Endothelial cell of umbilical vein (primary cell): ENCODE measurements at regions not wholly inside any gene's neighbourhood (a gene's known extent, or its start where the extent isn't known, plus 50 kb on each side); places are given as distances from the start of the nearest gene placed in this dataset.

Experiments
- BruUV-seq: library from RNA; stranded (reverse); fragments of 400-500 nt; replicated peaks from 2 replicates; lab custom pipeline; 2021; lab: Mats Ljungman, UMichigan
- CTCF ChIA-PET: fragments of 300-600, 350-600 bp; sonication (Branson Sonifier 250); formaldehyde crosslinking; loops from one replicate; lab custom pipeline; 2021; ENCODE audit warnings: antibody characterized with exemption, inconsistent platforms; lab: Charles Lee
- POLR2A ChIA-PET: fragments of 300-600, 350-600 bp; sonication (Branson Sonifier 250); formaldehyde crosslinking; loops from one replicate; lab custom pipeline; 2021; ENCODE audit warnings: antibody characterized with exemption, inconsistent platforms; lab: Charles Lee
- DNase-seq: peaks from one replicate; pipeline ENCODE4 v3.0.0-alpha.2; 2011; ENCODE audit warnings: low read depth, low spot score
- FAIRE-seq: peaks from 2 replicates; lab custom pipeline; 2011; peaks lifted over from hg19 to GRCh38; lab: Jason Lieb, UNC
- H2AFZ ChIP-seq: 2 replicates; pipeline ENCODE4 v1.6.0; 2012; ENCODE audit warnings: low read depth, low read length, control low read depth, inconsistent platforms
- H3K27ac ChIP-seq: 2 replicates; pipeline ENCODE4 v1.5.1; 2011; ENCODE audit warnings: low read depth, mild to moderate bottlenecking, control low read depth, low read length, moderate library complexity; ENCODE audit not compliant: insufficient read depth
- H3K27me3 ChIP-seq, 2 experiments: 2 replicates each; pipeline versions ENCODE4 v1.6.0 to v1.6.1; 2011; ENCODE audit warnings: low read length in 2 of 2, mixed read lengths in 1 of 2; ENCODE audit not compliant: control insufficient read depth in 2 of 2, insufficient read depth in 2 of 2
- H3K36me3 ChIP-seq, 2 experiments: 2 replicates in 1 of 2; 3 replicates in 1 of 2; pipeline ENCODE4 v1.5.1; 2011; ENCODE audit warnings: low read length in 2 of 2, mild to moderate bottlenecking in 1 of 2, moderate library complexity in 1 of 2; ENCODE audit not compliant: control insufficient read depth in 2 of 2, insufficient read depth in 2 of 2; ENCODE audit errors: extremely low read depth in 1 of 2
- H3K4me1 ChIP-seq: 3 replicates; pipeline ENCODE4 v1.5.1; 2011; ENCODE audit warnings: mild to moderate bottlenecking, low read length; ENCODE audit not compliant: control insufficient read depth, insufficient read depth; ENCODE audit errors: extremely low read depth
- H3K4me2 ChIP-seq: 2 replicates; pipeline ENCODE4 v1.6.1; 2011; ENCODE audit warnings: low read length, control low read depth, mixed read lengths; ENCODE audit not compliant: insufficient read depth
- H3K4me3 ChIP-seq, 3 experiments: fragments of 200-600 bp in 1 of 3; sonication (generic), shearing (Covaris generic) in 1 of 3; replicated peaks in 1 of 3; 2 replicates each; pipeline ENCODE4 v1.5.1; 2011 to 2016; ENCODE audit warnings: control low read depth in 3 of 3, low read length in 3 of 3, mild to moderate bottlenecking in 2 of 3, inconsistent platforms in 1 of 3, low read depth in 1 of 3, moderate library complexity in 1 of 3; ENCODE audit not compliant: insufficient read depth in 1 of 3
- H3K79me2 ChIP-seq: 2 replicates; pipeline ENCODE4 v1.6.0; 2012; ENCODE audit warnings: low read length, inconsistent platforms; ENCODE audit not compliant: control insufficient read depth, insufficient read depth
- H3K9ac ChIP-seq: replicated peaks from 2 replicates; pipeline ENCODE3; 2011; ENCODE audit warnings: low read length, control low read depth; ENCODE audit not compliant: insufficient read depth; ENCODE audit errors: extremely low read depth
- H3K9me1 ChIP-seq: replicated peaks from 3 replicates; pipeline ENCODE4 v1.6.0; 2011; ENCODE audit warnings: mild to moderate bottlenecking, low read length; ENCODE audit not compliant: control insufficient read depth, insufficient read depth; ENCODE audit errors: extremely low read depth
- H3K9me3 ChIP-seq: replicated peaks from 2 replicates; pipeline ENCODE4 v1.5.1; 2012; ENCODE audit warnings: low read length, inconsistent platforms; ENCODE audit not compliant: control insufficient read depth, insufficient read depth
- H4K20me1 ChIP-seq: replicated peaks from 2 replicates; pipeline ENCODE3; 2011; ENCODE audit warnings: mild to moderate bottlenecking, low read length; ENCODE audit not compliant: control insufficient read depth, insufficient read depth; ENCODE audit errors: extremely low read depth
- EZH2 ChIP-seq: IDR thresholded peaks from 2 replicates; pipeline ENCODE4 v1.6.1; 2012; ENCODE audit warnings: borderline replicate concordance, low read depth, mild to moderate bottlenecking, moderate library complexity, low read length, inconsistent platforms; ENCODE audit not compliant: severe bottlenecking
- FOS ChIP-seq: IDR thresholded peaks from 2 replicates; pipeline ENCODE4 v1.6.1; 2011; ENCODE audit warnings: mild to moderate bottlenecking, low read length, moderate library complexity, borderline replicate concordance; ENCODE audit not compliant: insufficient read depth
- GATA2 ChIP-seq: IDR thresholded peaks from 2 replicates; pipeline ENCODE4 v1.7.0; 2011; ENCODE audit warnings: low read depth, mild to moderate bottlenecking, moderate library complexity, mixed read lengths, low read length; ENCODE audit not compliant: insufficient read length, insufficient read depth
- JUN ChIP-seq: IDR thresholded peaks from 2 replicates; pipeline ENCODE4 v1.6.1; 2011; ENCODE audit warnings: borderline replicate concordance, low read depth; ENCODE audit not compliant: insufficient read length, insufficient read depth
- MYC ChIP-seq: IDR thresholded peaks from one replicate; pipeline ENCODE4 v1.6.1; 2011; ENCODE audit warnings: mild to moderate bottlenecking, low read depth, low read length
- POLR2A ChIP-seq: IDR thresholded peaks from 2 replicates; pipeline ENCODE4 v1.6.1; 2012; ENCODE audit warnings: low read depth, mild to moderate bottlenecking, control low read depth, low read length
- POLR2AphosphoS5 ChIP-seq: IDR thresholded peaks from 2 replicates; pipeline ENCODE4 v1.6.1; 2012; ENCODE audit warnings: low read depth, mild to moderate bottlenecking, control low read depth, low read length, moderate library complexity; ENCODE audit not compliant: insufficient read depth
- dilution Hi-C: fragments of 300-500 bp; cut with MboI; formaldehyde crosslinking; loops from one replicate; pipeline ENCODE4 v1.15.0; 2019; ENCODE audit warnings: low sequenced_read_pairs; ENCODE audit not compliant: extremely low pct_ligation_motif_present
- intact Hi-C: fragments of 100-400 bp; cut with micrococcal nuclease; formaldehyde crosslinking; loops from one replicate; pipeline ENCODE4 v1.10.0; 2022
- TF ChIP-seq, protein P1 (sequence below), 2 donors: IDR thresholded peaks; 1 replicate in 1 of 2; 2 replicates in 1 of 2; pipeline ENCODE4 v1.5.1; 2011; ENCODE audit warnings: low read length in 2 of 2, mild to moderate bottlenecking in 2 of 2, moderate library complexity in 2 of 2, control low read depth in 1 of 2, inconsistent platforms in 1 of 2, low read depth in 1 of 2; ENCODE audit not compliant: insufficient read depth in 1 of 2; ENCODE audit errors: extremely low read depth in 1 of 2
- TF ChIP-seq, protein P2 (sequence below): IDR thresholded peaks from 2 replicates; pipeline ENCODE4 v1.6.1; 2011; ENCODE audit not compliant: insufficient read depth, insufficient read length

DNA sequence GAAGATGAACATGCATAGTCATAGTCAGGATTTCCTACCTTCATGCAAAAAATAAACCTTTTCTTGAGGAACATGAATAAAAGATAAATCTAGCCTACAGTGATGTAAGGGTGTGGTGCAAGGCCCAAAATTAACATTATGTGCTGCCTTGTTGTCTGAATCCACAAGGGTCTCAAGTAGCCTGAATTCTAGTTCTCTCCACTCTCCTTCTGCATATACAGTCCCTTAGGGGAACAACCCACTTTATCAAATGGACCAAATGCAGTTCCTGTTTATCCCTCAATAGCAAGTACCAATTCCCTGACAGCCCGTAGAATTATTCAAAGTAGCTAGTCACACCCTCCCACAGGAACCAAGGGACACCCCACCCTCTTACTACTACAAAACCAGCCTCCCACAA is 284.0 kb downstream of the ZIC4 start:
- no peak overlapping the region for H3K4me2 ChIP-seq
- BruUV-seq: no TSS peak
- H3K9me3 ChIP-seq: no peaks in the 10 kb centered on the region
- intact Hi-C loops (loop anchor here (10.0 kb wide), 2 partner anchors 292 to 492 kb away; no protein-coding TSS in a partner anchor), dilution Hi-C loops (no loop called here)
- no peak overlapping the region for H3K9ac ChIP-seq
- peaks cover 0 to 4% of the 10 kb centered on the region in 2 experiments for H3K27me3 ChIP-seq
- no peaks in the 10 kb centered on the region for H3K9me1 ChIP-seq
- no peak overlapping the region for H3K27ac ChIP-seq
- no peak overlapping the region for H3K4me3 ChIP-seq
- POLR2A ChIA-PET: no interaction called here
- no peaks in the 10 kb centered on the region for H3K79me2 ChIP-seq
- no peaks in the 10 kb centered on the region for H4K20me1 ChIP-seq
- CTCF ChIA-PET: interaction anchor here (3.6 kb wide), 1 partner anchor 69 kb away, joined by 69 read pairs; no protein-coding TSS in a partner anchor
- TF ChIP-seq POLR2A (no peak), GATA2 (no peak), FOS (no peak), POLR2AphosphoS5 (no peak), MYC (no peak), EZH2 (no peak), JUN (no peak)
- TF ChIP-seq, protein P1, sequence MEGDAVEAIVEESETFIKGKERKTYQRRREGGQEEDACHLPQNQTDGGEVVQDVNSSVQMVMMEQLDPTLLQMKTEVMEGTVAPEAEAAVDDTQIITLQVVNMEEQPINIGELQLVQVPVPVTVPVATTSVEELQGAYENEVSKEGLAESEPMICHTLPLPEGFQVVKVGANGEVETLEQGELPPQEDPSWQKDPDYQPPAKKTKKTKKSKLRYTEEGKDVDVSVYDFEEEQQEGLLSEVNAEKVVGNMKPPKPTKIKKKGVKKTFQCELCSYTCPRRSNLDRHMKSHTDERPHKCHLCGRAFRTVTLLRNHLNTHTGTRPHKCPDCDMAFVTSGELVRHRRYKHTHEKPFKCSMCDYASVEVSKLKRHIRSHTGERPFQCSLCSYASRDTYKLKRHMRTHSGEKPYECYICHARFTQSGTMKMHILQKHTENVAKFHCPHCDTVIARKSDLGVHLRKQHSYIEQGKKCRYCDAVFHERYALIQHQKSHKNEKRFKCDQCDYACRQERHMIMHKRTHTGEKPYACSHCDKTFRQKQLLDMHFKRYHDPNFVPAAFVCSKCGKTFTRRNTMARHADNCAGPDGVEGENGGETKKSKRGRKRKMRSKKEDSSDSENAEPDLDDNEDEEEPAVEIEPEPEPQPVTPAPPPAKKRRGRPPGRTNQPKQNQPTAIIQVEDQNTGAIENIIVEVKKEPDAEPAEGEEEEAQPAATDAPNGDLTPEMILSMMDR (IDR thresholded peaks at IDR 0.05; ENCODE audit: extremely low read depth in 1 of 2, insufficient read depth in 1 of 2, low read depth in 1 of 2, low read length in 2 of 2): no peak
- TF ChIP-seq, protein P2, sequence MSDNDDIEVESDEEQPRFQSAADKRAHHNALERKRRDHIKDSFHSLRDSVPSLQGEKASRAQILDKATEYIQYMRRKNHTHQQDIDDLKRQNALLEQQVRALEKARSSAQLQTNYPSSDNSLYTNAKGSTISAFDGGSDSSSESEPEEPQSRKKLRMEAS: no peak
- FAIRE-seq: no peak
- H3K4me1 ChIP-seq: no peaks in the 10 kb centered on the region
- DNase-seq: no peak
- H3K36me3 ChIP-seq: no peaks in the 10 kb centered on the region
- H2AFZ ChIP-seq: no peak overlapping the region
